HepG2 (cell line): ENCODE measurements at regions not wholly inside any gene's neighbourhood (a gene's known extent, or its start where the extent isn't known, plus 50 kb on each side); places are given as distances from the start of the nearest gene placed in this dataset.
"Not testable (repeated sequence)": the region's sequence is repeated elsewhere in the genome, so short reads cannot be mapped to it uniquely, and the experiment has no call there.

Source experiments
- ATAC-seq: fragments of 200-7000 bp; cut with Tn5 transposase; 3 replicates; pipeline ENCODE4 v1.9.1; 2020; ENCODE audit warnings: mild to moderate bottlenecking, moderate library complexity
- BruUV-seq: library from RNA; stranded (reverse); fragments of 400-500 nt; replicated peaks from 2 replicates; lab custom pipeline; 2021; lab: Mats Ljungman, UMichigan
- CTCF ChIA-PET: fragments of 300-600 bp; formaldehyde crosslinking; extraction: SDS; loops from one replicate; lab custom pipeline; 2021; ENCODE audit warnings: low total read pairs, inconsistent platforms, low intra/inter-chr PET ratio; lab: Yijun Ruan, JAX
- POLR2A ChIA-PET: fragments of 350-600 bp; sonication (Branson Sonifier 250); formaldehyde crosslinking; loops from one replicate; lab custom pipeline; 2020; ENCODE audit warnings: antibody characterized with exemption, inconsistent platforms; lab: Yijun Ruan, JAX
- DNase-seq: peaks from one replicate; pipeline ENCODE4 v3.0.0-alpha.2; 2015; ENCODE audit warnings: low spot score
- FAIRE-seq: peaks from 3 replicates; lab custom pipeline; 2011; peaks lifted over from hg19 to GRCh38; lab: Jason Lieb, UNC
- H2AFZ ChIP-seq: one replicate; pipeline ENCODE4 v1.6.1; 2011; ENCODE audit warnings: low read length, inconsistent platforms
- H3K27ac ChIP-seq: fragments of 300-600 bp; 3 replicates; pipeline ENCODE4 v1.8.0; 2011; ENCODE audit warnings: mixed run types, mild to moderate bottlenecking, mixed read lengths, low read length, inconsistent platforms; ENCODE audit not compliant: insufficient read depth; ENCODE audit errors: extremely low read length
- H3K27me3 ChIP-seq, 2 experiments: fragments of 200-600 bp in 1 of 2; 2 replicates in 1 of 2; 3 replicates in 1 of 2; pipeline versions ENCODE4 v1.6.0 to v1.8.0; 2011; ENCODE audit warnings: low read length in 2 of 2, mild to moderate bottlenecking in 2 of 2, moderate library complexity in 2 of 2, inconsistent platforms in 1 of 2; ENCODE audit not compliant: insufficient read depth in 2 of 2, control insufficient read depth in 1 of 2
- H3K36me3 ChIP-seq, 2 experiments: fragments of 200-600 bp in 1 of 2; replicated peaks in 1 of 2; 2 replicates in 1 of 2; 3 replicates in 1 of 2; pipeline versions ENCODE4 v1.5.1 to v1.8.0; 2011; ENCODE audit warnings: low read length in 2 of 2, inconsistent platforms in 1 of 2; ENCODE audit not compliant: insufficient read depth in 2 of 2, control insufficient read depth in 1 of 2
- H3K4me1 ChIP-seq: 2 replicates; pipeline ENCODE4 v1.5.1; 2012; ENCODE audit warnings: low read length, inconsistent platforms; ENCODE audit not compliant: insufficient read depth
- H3K4me2 ChIP-seq: 2 replicates; pipeline ENCODE4 v1.6.0; 2011; ENCODE audit warnings: low read depth, low read length, inconsistent platforms
- H3K4me3 ChIP-seq, 3 experiments: fragments of 200-600 bp in 1 of 3; sonication (generic), shearing (Covaris generic) in 1 of 3; replicated peaks in 1 of 3; 2 replicates each; pipeline ENCODE4 v1.5.1; 2011 to 2016; ENCODE audit warnings: low read length in 3 of 3, inconsistent platforms in 2 of 3, low read depth in 2 of 3, mild to moderate bottlenecking in 2 of 3, control low read depth in 1 of 3, mixed read lengths in 1 of 3; ENCODE audit not compliant: insufficient read depth in 1 of 3
- H3K79me2 ChIP-seq: one replicate; pipeline ENCODE4 v1.6.1; 2011; ENCODE audit warnings: low read length, inconsistent platforms; ENCODE audit not compliant: insufficient read depth
- H3K9ac ChIP-seq: 2 replicates; pipeline ENCODE4 v1.6.0; 2011; ENCODE audit warnings: mild to moderate bottlenecking, low read depth, low read length, inconsistent platforms; ENCODE audit not compliant: insufficient read depth
- H3K9me3 ChIP-seq: 2 replicates; pipeline ENCODE4 v1.5.1; 2012; ENCODE audit warnings: mild to moderate bottlenecking, low read length
- H4K20me1 ChIP-seq: 2 replicates; pipeline ENCODE4 v1.6.0; 2011; ENCODE audit warnings: inconsistent platforms, mild to moderate bottlenecking, low read length, moderate library complexity; ENCODE audit not compliant: insufficient read depth
- CEBPB ChIP-seq: IDR thresholded peaks from 2 replicates; pipeline ENCODE4 v1.6.1; 2011; ENCODE audit warnings: low read depth, low read length, improper control_type of control experiment, borderline replicate concordance
- CEBPG ChIP-seq: IDR thresholded peaks from 2 replicates; pipeline ENCODE4 v1.6.1; 2016
- KLF13 ChIP-seq: sonication (generic); formaldehyde crosslinking; IDR thresholded peaks from 2 replicates; pipeline ENCODE4 v1.4.0; 2020; ENCODE audit warnings: mild to moderate bottlenecking, missing genetic modification reagents
- RAD21 ChIP-seq: fragments of 450-650 bp; formaldehyde crosslinking; IDR thresholded peaks from 2 replicates; pipeline ENCODE4 v1.5.0; 2020; ENCODE audit warnings: mild to moderate bottlenecking
- SAFB2 ChIP-seq: sonication (generic); formaldehyde crosslinking; IDR thresholded peaks from 2 replicates; pipeline ENCODE4 v1.5.1; 2020; ENCODE audit warnings: missing genetic modification reagents, low read depth, mild to moderate bottlenecking, borderline replicate concordance
- WGBS: methylation state at CpG from one replicate; pipeline ENCODE4 v1.1.6; 2017; ENCODE audit warnings: low lambda C conversion rate; 5-methylcytosine and 5-hydroxymethylcytosine counted together
- in situ Hi-C: cut with HindIII; loops from 2 replicates; pipeline ENCODE4 v1.10.0; 2017; ENCODE audit warnings: low pct_unique_long_range_greater_than_20kb; ENCODE audit not compliant: extremely low pct_ligation_motif_present
- intact Hi-C: fragments of 100-400 bp; cut with micrococcal nuclease; formaldehyde crosslinking; loops from one replicate; pipeline ENCODE4 v1.10.0; 2022; ENCODE audit not compliant: unreplicated experiment
- TF ChIP-seq, protein P1 (sequence below): IDR thresholded peaks from 2 replicates; pipeline ENCODE4 v1.4.0; 2020; ENCODE audit warnings: mild to moderate bottlenecking, missing genetic modification reagents
- TF ChIP-seq, protein P2 (sequence below): sonication (generic); formaldehyde crosslinking; IDR thresholded peaks from 2 replicates; pipeline ENCODE4 v1.4.0; 2020; ENCODE audit warnings: mild to moderate bottlenecking, missing genetic modification reagents, borderline replicate concordance

DNA sequence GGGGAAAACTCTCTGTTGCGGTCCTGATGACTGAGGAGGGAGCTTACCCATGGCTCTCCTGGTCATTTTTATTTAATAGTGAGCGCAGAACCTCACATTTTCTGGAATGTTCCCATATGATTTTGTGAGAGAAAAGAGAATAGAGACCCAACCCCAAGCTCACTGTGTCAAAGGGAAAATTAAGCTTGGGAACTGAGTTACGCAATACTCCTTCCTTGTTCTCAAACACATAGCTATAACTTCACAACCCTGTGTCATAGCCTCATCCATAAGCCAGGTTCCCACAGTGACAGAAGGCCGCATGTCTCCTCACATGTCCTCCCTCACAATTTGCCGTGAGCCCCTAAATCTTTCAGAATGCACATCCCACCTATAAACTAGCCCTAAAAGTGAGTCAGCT is 252.8 kb downstream of the CCDC74A start:
- H3K27me3 ChIP-seq, H3K4me2 ChIP-seq, intact Hi-C loops, H3K79me2 ChIP-seq, H3K4me3 ChIP-seq, H4K20me1 ChIP-seq, CTCF ChIA-PET, H2AFZ ChIP-seq, POLR2A ChIA-PET, BruUV-seq, H3K9me3 ChIP-seq, in situ Hi-C loops, ATAC-seq, H3K9ac ChIP-seq, FAIRE-seq, H3K4me1 ChIP-seq, H3K36me3 ChIP-seq, H3K27ac ChIP-seq, DNase-seq: not testable (repeated sequence)
- 67% methylated on average over 5 of the region's 5 CpGs for WGBS
- peak; percentile 83 for TF ChIP-seq CEBPB
- TF ChIP-seq CEBPG (CRISPR knock-in tag), result peak; percentile 71

DNA sequence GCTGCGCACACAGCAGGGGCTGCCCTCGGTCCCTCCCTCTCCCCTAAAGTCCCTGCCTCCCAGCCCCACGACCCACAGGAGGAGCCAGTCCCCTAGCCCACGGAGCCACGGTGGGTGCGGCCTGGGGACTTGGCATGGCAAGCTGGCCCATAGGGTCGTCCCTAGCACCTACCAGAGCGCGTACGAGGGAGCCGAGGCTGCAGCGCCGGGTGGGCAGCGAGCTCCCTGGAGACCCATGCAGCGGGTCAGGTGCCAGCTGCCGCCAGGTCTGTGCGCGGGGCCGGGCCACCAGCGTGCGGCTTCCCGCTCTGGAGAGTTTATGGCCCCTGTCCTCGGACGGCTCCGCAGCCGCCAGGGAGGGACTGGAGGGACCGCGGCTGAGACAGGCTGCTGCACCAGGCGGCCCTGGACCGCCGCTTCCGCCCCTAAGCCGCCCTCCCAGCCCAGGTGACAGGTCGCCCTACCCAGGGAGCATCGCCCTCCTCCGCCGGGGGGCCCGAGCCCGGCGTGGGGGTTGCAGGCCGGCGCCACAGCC is 273.6 kb downstream of the CCDC74A start:
- no TSS peak for BruUV-seq
- ChIA-PET POLR2A (no interaction called here), CTCF (interaction anchor here (1.1 to 2.0 kb wide), 4 partner anchors 31 to 388 kb away, joined by 3 to 23 read pairs (median 5); no protein-coding TSS in a partner anchor)
- TF ChIP-seq, protein P1, sequence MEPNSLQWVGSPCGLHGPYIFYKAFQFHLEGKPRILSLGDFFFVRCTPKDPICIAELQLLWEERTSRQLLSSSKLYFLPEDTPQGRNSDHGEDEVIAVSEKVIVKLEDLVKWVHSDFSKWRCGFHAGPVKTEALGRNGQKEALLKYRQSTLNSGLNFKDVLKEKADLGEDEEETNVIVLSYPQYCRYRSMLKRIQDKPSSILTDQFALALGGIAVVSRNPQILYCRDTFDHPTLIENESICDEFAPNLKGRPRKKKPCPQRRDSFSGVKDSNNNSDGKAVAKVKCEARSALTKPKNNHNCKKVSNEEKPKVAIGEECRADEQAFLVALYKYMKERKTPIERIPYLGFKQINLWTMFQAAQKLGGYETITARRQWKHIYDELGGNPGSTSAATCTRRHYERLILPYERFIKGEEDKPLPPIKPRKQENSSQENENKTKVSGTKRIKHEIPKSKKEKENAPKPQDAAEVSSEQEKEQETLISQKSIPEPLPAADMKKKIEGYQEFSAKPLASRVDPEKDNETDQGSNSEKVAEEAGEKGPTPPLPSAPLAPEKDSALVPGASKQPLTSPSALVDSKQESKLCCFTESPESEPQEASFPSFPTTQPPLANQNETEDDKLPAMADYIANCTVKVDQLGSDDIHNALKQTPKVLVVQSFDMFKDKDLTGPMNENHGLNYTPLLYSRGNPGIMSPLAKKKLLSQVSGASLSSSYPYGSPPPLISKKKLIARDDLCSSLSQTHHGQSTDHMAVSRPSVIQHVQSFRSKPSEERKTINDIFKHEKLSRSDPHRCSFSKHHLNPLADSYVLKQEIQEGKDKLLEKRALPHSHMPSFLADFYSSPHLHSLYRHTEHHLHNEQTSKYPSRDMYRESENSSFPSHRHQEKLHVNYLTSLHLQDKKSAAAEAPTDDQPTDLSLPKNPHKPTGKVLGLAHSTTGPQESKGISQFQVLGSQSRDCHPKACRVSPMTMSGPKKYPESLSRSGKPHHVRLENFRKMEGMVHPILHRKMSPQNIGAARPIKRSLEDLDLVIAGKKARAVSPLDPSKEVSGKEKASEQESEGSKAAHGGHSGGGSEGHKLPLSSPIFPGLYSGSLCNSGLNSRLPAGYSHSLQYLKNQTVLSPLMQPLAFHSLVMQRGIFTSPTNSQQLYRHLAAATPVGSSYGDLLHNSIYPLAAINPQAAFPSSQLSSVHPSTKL (CRISPR knock-in tag), result no peak
- TF ChIP-seq RAD21 (CRISPR knock-in tag) (no peak), SAFB2 (CRISPR knock-in tag) (no peak), KLF13 (CRISPR knock-in tag) (0 out of 2 replicates have a peak, but pooled peaks have one; percentile 16)
- TF ChIP-seq, protein P2, sequence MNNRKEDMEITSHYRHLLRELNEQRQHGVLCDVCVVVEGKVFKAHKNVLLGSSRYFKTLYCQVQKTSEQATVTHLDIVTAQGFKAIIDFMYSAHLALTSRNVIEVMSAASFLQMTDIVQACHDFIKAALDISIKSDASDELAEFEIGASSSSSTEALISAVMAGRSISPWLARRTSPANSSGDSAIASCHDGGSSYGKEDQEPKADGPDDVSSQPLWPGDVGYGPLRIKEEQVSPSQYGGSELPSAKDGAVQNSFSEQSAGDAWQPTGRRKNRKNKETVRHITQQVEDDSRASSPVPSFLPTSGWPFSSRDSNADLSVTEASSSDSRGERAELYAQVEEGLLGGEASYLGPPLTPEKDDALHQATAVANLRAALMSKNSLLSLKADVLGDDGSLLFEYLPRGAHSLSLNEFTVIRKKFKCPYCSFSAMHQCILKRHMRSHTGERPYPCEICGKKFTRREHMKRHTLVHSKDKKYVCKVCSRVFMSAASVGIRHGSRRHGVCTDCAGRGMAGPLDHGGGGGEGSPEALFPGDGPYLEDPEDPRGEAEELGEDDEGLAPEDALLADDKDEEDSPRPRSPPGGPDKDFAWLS (CRISPR knock-in tag), result 0 out of 2 replicates have a peak, but pooled peaks have one; percentile 38
- H4K20me1 ChIP-seq, result no peaks in the 10 kb centered on the region
- H3K27me3 ChIP-seq, result no peaks in the 10 kb centered on the region; a peak in 1 of 5 replicates
- H3K4me1 ChIP-seq, result peaks cover 6% of the 10 kb centered on the region; the same call in 1 of the 2 replicates
- H3K27ac ChIP-seq, result no peak overlapping the region
- no peaks in the 10 kb centered on the region for H3K36me3 ChIP-seq
- H3K4me3 ChIP-seq, result no peak overlapping the region; a peak in 1 of 6 replicates
- H2AFZ ChIP-seq, result no peak overlapping the region
- in situ Hi-C loops (no loop called here), intact Hi-C loops (loop anchor here (10.0 kb wide), 1 partner anchor 646 kb away; no protein-coding TSS in a partner anchor)
- H3K9me3 ChIP-seq, result no peaks in the 10 kb centered on the region
- no peak overlapping the region for H3K4me2 ChIP-seq
- 60% methylated on average over 17 of the region's 42 CpGs for WGBS
- no peak overlapping the region for H3K9ac ChIP-seq
- FAIRE-seq (no peak), ATAC-seq (peak; percentile 27), DNase-seq (no peak)
- H3K79me2 ChIP-seq, result no peaks in the 10 kb centered on the region
